Stimulated activated naive B cell treated with anti-CD40 and anti-IgM and Interleukin-4, amounts not matched to agents 10 μg/mL and 1 μg/mL and 100 μg/mL, for 72 hours (primary cell): ENCODE measurements at regions not wholly inside any gene's neighbourhood (a gene's known extent, or its start where the extent isn't known, plus 50 kb on each side); places are given as distances from the start of the nearest gene placed in this dataset.
"Not testable (repeated sequence)": the region's sequence is repeated elsewhere in the genome, so short reads cannot be mapped to it uniquely, and the experiment has no call there.

Source experiments
- ATAC-seq, 2 donors: fragments of 150-1000 bp; cut with Tn5 transposase; replicated peaks; 2 replicates each; pipeline ENCODE4 v1.10.0; 2021; ENCODE audit warnings: moderate library complexity in 1 of 2
- DNase-seq: peaks from one replicate; pipeline ENCODE4 v3.0.0; 2021
- H3K27ac Mint-ChIP-seq: one replicate; pipeline ENCODE4 v1.8.0; 2022; ENCODE audit warnings: mild to moderate bottlenecking, mixed read lengths
- H3K27me3 Mint-ChIP-seq, 2 donors: one replicate each; pipeline ENCODE4 v1.8.0; 2022; ENCODE audit warnings: mixed read lengths in 2 of 2
- H3K36me3 Mint-ChIP-seq, 2 donors: one replicate each; pipeline ENCODE4 v1.8.0; 2022; ENCODE audit warnings: mixed read lengths in 2 of 2, mild to moderate bottlenecking in 1 of 2
- H3K4me1 Mint-ChIP-seq, 2 donors: one replicate each; pipeline ENCODE4 v1.8.0; 2022; ENCODE audit warnings: mixed read lengths in 2 of 2, mild to moderate bottlenecking in 1 of 2
- H3K4me3 Mint-ChIP-seq, 2 donors: one replicate each; pipeline ENCODE4 v1.8.0; 2022; ENCODE audit warnings: mild to moderate bottlenecking in 2 of 2, mixed read lengths in 2 of 2, moderate library complexity in 1 of 2
- H3K9me3 Mint-ChIP-seq, 2 donors: one replicate each; pipeline ENCODE4 v1.8.0; 2022; ENCODE audit warnings: mixed read lengths in 2 of 2, mild to moderate bottlenecking in 1 of 2

GRCh38 chr19:20271215-20271926 is 104.4 kb downstream of the ZNF486 start:
- Mint-ChIP-seq H3K36me3 (no peaks in the 10 kb centered on the region), H3K4me3 (peak overlapping the region; percentile 55 to 62), H3K27me3 (no peaks in the 10 kb centered on the region), H3K4me1 (peaks cover 15 to 28% of the 10 kb centered on the region in 2 donors), H3K9me3 (no peaks in the 10 kb centered on the region), H3K27ac (peak overlapping the region; percentile 5)
- DNase-seq (no peak), ATAC-seq (peak; percentile 27 to 46)

- Mint-ChIP-seq H3K4me1 (peaks cover 13 to 23% of the 10 kb centered on the region in 2 donors), H3K4me3 (no peak overlapping the region), H3K27me3 (no peaks in the 10 kb centered on the region), H3K36me3 (no peaks in the 10 kb centered on the region), H3K27ac (no peak overlapping the region), H3K9me3 (no peaks in the 10 kb centered on the region)
- ATAC-seq (no peak), DNase-seq (no peak)
These were observed 102.4 kb downstream of the ZNF486 start for GRCh38 chr19:20269461-20269860.

GRCh38 chr19:20261513-20261912 is 94.5 kb downstream of the ZNF486 start:
- not testable (repeated sequence) for H3K9me3 Mint-ChIP-seq, H3K36me3 Mint-ChIP-seq, DNase-seq, ATAC-seq, H3K4me1 Mint-ChIP-seq, H3K4me3 Mint-ChIP-seq, H3K27ac Mint-ChIP-seq
- peaks cover 4 to 14% of the 10 kb centered on the region in 2 donors for H3K27me3 Mint-ChIP-seq

GRCh38 chr19:20260738-20261137 is 93.7 kb downstream of the ZNF486 start:
- not testable (repeated sequence) for DNase-seq, H3K4me1 Mint-ChIP-seq, H3K27ac Mint-ChIP-seq, H3K36me3 Mint-ChIP-seq, H3K9me3 Mint-ChIP-seq, ATAC-seq, H3K4me3 Mint-ChIP-seq
- H3K27me3 Mint-ChIP-seq = peaks cover 4 to 14% of the 10 kb centered on the region in 2 donors

GRCh38 chr19:20259615-20260014 is 92.6 kb downstream of the ZNF486 start:
- DNase-seq (no peak), ATAC-seq (no peak)
- Mint-ChIP-seq H3K36me3 (no peaks in the 10 kb centered on the region), H3K9me3 (peaks cover 0 to 4% of the 10 kb centered on the region in 2 donors), H3K4me1 (no peaks in the 10 kb centered on the region), H3K27me3 (peaks cover 4 to 14% of the 10 kb centered on the region in 2 donors), H3K4me3 (no peak overlapping the region), H3K27ac (no peak overlapping the region)

GRCh38 chr19:20256606-20257005 is 89.6 kb downstream of the ZNF486 start:
- Mint-ChIP-seq H3K9me3 (peaks cover 0 to 4% of the 10 kb centered on the region in 2 donors), H3K27ac (no peak overlapping the region), H3K36me3 (no peaks in the 10 kb centered on the region), H3K4me3 (no peak overlapping the region), H3K27me3 (peaks cover 4 to 14% of the 10 kb centered on the region in 2 donors), H3K4me1 (peaks cover 0 to 2% of the 10 kb centered on the region in 2 donors)
- ATAC-seq (no peak), DNase-seq (no peak)

GRCh38 chr19:20254121-20254520 is 87.1 kb downstream of the ZNF486 start:
- H3K4me1 Mint-ChIP-seq = peaks cover 0 to 2% of the 10 kb centered on the region in 2 donors
- H3K4me3 Mint-ChIP-seq = no peak overlapping the region
- ATAC-seq (no peak), DNase-seq (no peak)
- H3K27me3 Mint-ChIP-seq = peaks cover 0 to under 1% of the 10 kb centered on the region in 2 donors
- no peaks in the 10 kb centered on the region for H3K36me3 Mint-ChIP-seq
- H3K27ac Mint-ChIP-seq = no peak overlapping the region
- H3K9me3 Mint-ChIP-seq = no peaks in the 10 kb centered on the region

GRCh38 chr19:20252613-20253012 is 85.6 kb downstream of the ZNF486 start:
- Mint-ChIP-seq H3K27ac (no peak overlapping the region), H3K4me1 (peaks cover 0 to 2% of the 10 kb centered on the region in 2 donors)
- ATAC-seq = no peak

GRCh38 chr19:20250627-20251026 is 83.6 kb downstream of the ZNF486 start:
- DNase-seq (no peak), ATAC-seq (no peak)
- H3K27me3 Mint-ChIP-seq = no peaks in the 10 kb centered on the region
- no peak overlapping the region for H3K4me3 Mint-ChIP-seq
- H3K27ac Mint-ChIP-seq = no peak overlapping the region
- H3K9me3 Mint-ChIP-seq = no peaks in the 10 kb centered on the region
- peaks cover 2 to 4% of the 10 kb centered on the region in 2 donors for H3K4me1 Mint-ChIP-seq
- no peaks in the 10 kb centered on the region for H3K36me3 Mint-ChIP-seq

More at GRCh38 chr19:20252613-20253012, 85.6 kb downstream of the ZNF486 start:
- Mint-ChIP-seq H3K36me3 (no peaks in the 10 kb centered on the region), H3K4me3 (no peak overlapping the region), H3K9me3 (no peaks in the 10 kb centered on the region), H3K27me3 (no peaks in the 10 kb centered on the region)
- DNase-seq = no peak

- Mint-ChIP-seq H3K9me3 (no peaks in the 10 kb centered on the region), H3K36me3 (no peaks in the 10 kb centered on the region), H3K4me1 (peaks cover 2 to 4% of the 10 kb centered on the region in 2 donors), H3K27ac (no peak overlapping the region), H3K4me3 (no peak overlapping the region), H3K27me3 (no peaks in the 10 kb centered on the region)
- ATAC-seq (no peak), DNase-seq (no peak)
These were observed 83.1 kb downstream of the ZNF486 start for GRCh38 chr19:20250121-20250520.
